A549 (cell line): ENCODE measurements at regions not wholly inside any gene's neighbourhood (a gene's known extent, or its start where the extent isn't known, plus 50 kb on each side); places are given as distances from the start of the nearest gene placed in this dataset.
A peak's percentile ranks its signal among the peaks of the same experiment; 100 is the strongest.

Experiments
- ATAC-seq, 2 experiments: fragments of 200-7000 bp in 1 of 2; fragments of >200 bp in 1 of 2; cut with Nextera tagmentation in 1 of 2; cut with Tn5 transposase in 1 of 2; 3 replicates each; pipeline versions ENCODE4 v1.8.0 to v1.9.1; 2018 to 2020; ENCODE audit warnings: mild to moderate bottlenecking in 1 of 2, moderate library complexity in 1 of 2
- CTCF ChIA-PET: fragments of 300-600 bp; sonication (Branson Sonifier 250); formaldehyde crosslinking; extraction: SDS; loops from one replicate; lab custom pipeline; 2021; ENCODE audit warnings: antibody characterized with exemption, inconsistent platforms; lab: Yijun Ruan, JAX
- POLR2A ChIA-PET: fragments of 350-600 bp; formaldehyde crosslinking; extraction: SDS; loops from one replicate; lab custom pipeline; 2021; ENCODE audit warnings: antibody characterized with exemption, inconsistent platforms; lab: Yijun Ruan, JAX
- DNase-seq, 2 experiments: peaks; one replicate each; pipeline versions ENCODE4 v3.0.0 to v3.0.0-alpha.2; 2011 to 2016; ENCODE audit warnings: low read depth in 1 of 2, low spot score in 1 of 2
- FAIRE-seq: peaks from 2 replicates; lab custom pipeline; 2011; peaks lifted over from hg19 to GRCh38; lab: Jason Lieb, UNC
- H3K27ac ChIP-seq, 2 experiments: fragments of >200 bp; sonication (Bioruptor Twin); formaldehyde crosslinking; 3 replicates each; pipeline ENCODE4 v1.5.1; 2016 to 2017
- H3K4me1 ChIP-seq: fragments of >200 bp; sonication (Bioruptor Twin); formaldehyde crosslinking; 3 replicates; pipeline ENCODE4 v1.6.1; 2016
- H3K4me2 ChIP-seq: fragments of >200 bp; sonication (Bioruptor Twin); formaldehyde crosslinking; 3 replicates; pipeline ENCODE4 v1.6.1; 2016
- H3K4me3 ChIP-seq: fragments of >200 bp; sonication (Bioruptor Twin); formaldehyde crosslinking; 3 replicates; pipeline ENCODE4 v1.5.1; 2016
- H3K9me3 ChIP-seq: fragments of >200 bp; sonication (Bioruptor Twin); formaldehyde crosslinking; 3 replicates; pipeline ENCODE4 v1.6.1; 2016
- CBX8 ChIP-seq: fragments of 200-600 bp; sonication (generic); IDR thresholded peaks from 2 replicates; pipeline ENCODE4 v1.6.1; 2016
- CEBPB ChIP-seq, 2 experiments: fragments of >200 bp in 1 of 2; sonication (Bioruptor Twin) in 1 of 2; formaldehyde crosslinking in 1 of 2; IDR thresholded peaks; 2 replicates each; pipeline ENCODE4 v1.6.1; 2012 to 2016
- EHF ChIP-seq: fragments of 250-450 bp; sonication (Bioruptor Pico); IDR thresholded peaks from 2 replicates; pipeline ENCODE4 v1.5.0; 2020; ENCODE audit warnings: mild to moderate bottlenecking
- ESRRA ChIP-seq: fragments of 150-350 bp; IDR thresholded peaks from 2 replicates; pipeline ENCODE4 v1.6.1; 2014; ENCODE audit warnings: mild to moderate bottlenecking, low read length, borderline replicate concordance
- FOSB ChIP-seq: fragments of 250-450 bp; sonication (Bioruptor Pico); IDR thresholded peaks from 2 replicates; pipeline ENCODE4 v1.5.0; 2020; ENCODE audit warnings: mild to moderate bottlenecking, moderate library complexity
- GATA3 ChIP-seq: IDR thresholded peaks from 2 replicates; pipeline ENCODE4 v1.6.1; 2012; ENCODE audit warnings: borderline replicate concordance
- HES2 ChIP-seq: fragments of >200 bp; sonication (Bioruptor Twin); formaldehyde crosslinking; IDR thresholded peaks from 2 replicates; pipeline ENCODE4 v1.6.1; 2016
- HOXA7 ChIP-seq: fragments of 250-450 bp; sonication (Bioruptor Pico); IDR thresholded peaks from 2 replicates; pipeline ENCODE4 v1.5.0; 2020; ENCODE audit warnings: mild to moderate bottlenecking, moderate library complexity
- HOXB5 ChIP-seq: fragments of 250-450 bp; sonication (Bioruptor Pico); IDR thresholded peaks from 2 replicates; pipeline ENCODE4 v1.5.0; 2020; ENCODE audit warnings: mild to moderate bottlenecking, moderate library complexity
- JUN ChIP-seq, 2 experiments: fragments of >200 bp; sonication (Bioruptor Twin); formaldehyde crosslinking; IDR thresholded peaks; 2 replicates in 1 of 2; 3 replicates in 1 of 2; pipeline ENCODE4 v1.6.1; 2016 to 2017
- JUNB ChIP-seq: fragments of >200 bp; sonication (Bioruptor Twin); formaldehyde crosslinking; IDR thresholded peaks from 2 replicates; pipeline ENCODE4 v1.6.1; 2016
- MAFK ChIP-seq: fragments of 450-650 bp; IDR thresholded peaks from 2 replicates; pipeline ENCODE4 v1.6.1; 2014; ENCODE audit not compliant: partially characterized antibody
- MAX ChIP-seq: IDR thresholded peaks from 2 replicates; pipeline ENCODE4 v1.6.1; 2012
- NR3C1 ChIP-seq: fragments of >200 bp; sonication (Bioruptor Twin); formaldehyde crosslinking; IDR thresholded peaks from 3 replicates; pipeline ENCODE4 v1.6.1; 2017
- POLR2A ChIP-seq: IDR thresholded peaks from 2 replicates; pipeline ENCODE4 v1.6.1; 2012; ENCODE audit warnings: mild to moderate bottlenecking, low read length
- POLR2AphosphoS2 ChIP-seq: conservative IDR thresholded peaks from 2 replicates; pipeline ENCODE4 v1.6.1; 2012; ENCODE audit warnings: low read length, improper control_type of control experiment, inconsistent platforms
- RCOR1 ChIP-seq: fragments of 150-350 bp; IDR thresholded peaks from 2 replicates; pipeline ENCODE4 v1.6.1; 2014; ENCODE audit warnings: antibody characterized with exemption, low read length, low read depth
- RFX5 ChIP-seq: fragments of 450-650 bp; IDR thresholded peaks from 2 replicates; pipeline ENCODE4 v1.7.1; 2014; ENCODE audit warnings: antibody characterized with exemption, mild to moderate bottlenecking, moderate library complexity
- RNF2 ChIP-seq: fragments of 200-600 bp; sonication (generic); IDR thresholded peaks from 2 replicates; pipeline ENCODE4 v1.6.1; 2016; ENCODE audit warnings: low read depth, mild to moderate bottlenecking, antibody characterized with exemption, moderate library complexity, borderline replicate concordance
- TP53 ChIP-seq: fragments of 250-450 bp; sonication (Bioruptor Pico); IDR thresholded peaks from 2 replicates; pipeline ENCODE4 v1.5.0; 2021; ENCODE audit warnings: mild to moderate bottlenecking, moderate library complexity
- ZC3H11A ChIP-seq: fragments of 450-650 bp; IDR thresholded peaks from 2 replicates; pipeline ENCODE4 v1.6.1; 2014; ENCODE audit warnings: antibody characterized with exemption, mild to moderate bottlenecking
- ZSCAN20 ChIP-seq: fragments of 250-450 bp; sonication (Bioruptor Pico); IDR thresholded peaks from 2 replicates; pipeline ENCODE4 v1.8.0; 2022; ENCODE audit warnings: mild to moderate bottlenecking, moderate library complexity
- WGBS: methylation state at CpG from one replicate; pipeline ENCODE4 v1.1.6; 2017; ENCODE audit errors: missing lambda C conversion rate; 5-methylcytosine and 5-hydroxymethylcytosine counted together
- TF ChIP-seq, protein P1 (sequence below): fragments of 150-350 bp; IDR thresholded peaks from 2 replicates; pipeline ENCODE4 v1.6.1; 2014; ENCODE audit warnings: low read depth, mild to moderate bottlenecking, low read length

- CTCF ChIA-PET, result no interaction called here
- no peak for TF ChIP-seq ZC3H11A
- TF ChIP-seq CEBPB (IDR thresholded peaks at IDR 0.05), result no peak
- no peak for TF ChIP-seq ESRRA
- no peak for TF ChIP-seq JUN (IDR thresholded peaks at IDR 0.05)
- TF ChIP-seq GATA3, result no peak
- TF ChIP-seq CBX8, result no peak
- TF ChIP-seq, all 56 proteins: peak for 0
Measured at GRCh38 chr5:100270023-100270771, 265.0 kb upstream of the FAM174A start.

DNA sequence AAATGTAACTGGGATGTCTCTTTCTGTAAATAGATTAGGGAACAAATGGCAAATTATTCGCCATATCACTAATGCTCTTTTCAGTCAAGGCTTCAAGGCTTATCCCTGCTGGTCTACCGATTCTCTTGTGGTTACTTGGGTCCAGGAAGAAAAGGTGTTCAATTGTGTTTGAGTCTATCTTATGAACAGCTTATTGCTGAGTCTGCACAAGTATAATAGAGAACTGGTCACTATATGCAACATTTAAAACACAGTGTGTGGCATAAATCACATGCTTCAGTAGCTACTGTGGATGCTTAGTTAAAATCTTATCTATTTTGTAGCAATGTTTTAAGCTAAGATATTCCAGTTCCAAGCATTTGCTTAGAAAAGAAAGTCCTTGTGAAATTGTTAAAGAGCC, 274.2 kb upstream of the FAM174A start:
- CTCF ChIA-PET, result no interaction called here

More at GRCh38 chr5:100270023-100270771, 265.0 kb upstream of the FAM174A start:
- ATAC-seq (no peak), FAIRE-seq (no peak), DNase-seq (no peak)
- 5% methylated on average over 7 of the region's 7 CpGs for WGBS
- no peak overlapping the region for H3K27ac ChIP-seq
- no peaks in the 10 kb centered on the region for H3K9me3 ChIP-seq
- peak overlapping the region; percentile 48; the same call in 2 of the 3 replicates for H3K4me2 ChIP-seq
- POLR2A ChIA-PET, result no interaction called here
- H3K4me1 ChIP-seq, result no peaks in the 10 kb centered on the region
- no peak overlapping the region for H3K4me3 ChIP-seq

GRCh38 chr5:100252944-100253343, 282.2 kb upstream of the FAM174A start:
- no peak for TF ChIP-seq HOXB5 (CRISPR knock-in tag)
- no peak for TF ChIP-seq RFX5
- TF ChIP-seq NR3C1, result no peak
- TF ChIP-seq ESRRA, result no peak
- no peak for TF ChIP-seq GATA3
- no peak for TF ChIP-seq TP53
- TF ChIP-seq EHF (CRISPR knock-in tag), result no peak
- no peak for TF ChIP-seq MAX
- TF ChIP-seq RCOR1, result no peak
- no peak for TF ChIP-seq RNF2
- no peak for TF ChIP-seq ZSCAN20 (CRISPR knock-in tag)
- TF ChIP-seq, protein P1, sequence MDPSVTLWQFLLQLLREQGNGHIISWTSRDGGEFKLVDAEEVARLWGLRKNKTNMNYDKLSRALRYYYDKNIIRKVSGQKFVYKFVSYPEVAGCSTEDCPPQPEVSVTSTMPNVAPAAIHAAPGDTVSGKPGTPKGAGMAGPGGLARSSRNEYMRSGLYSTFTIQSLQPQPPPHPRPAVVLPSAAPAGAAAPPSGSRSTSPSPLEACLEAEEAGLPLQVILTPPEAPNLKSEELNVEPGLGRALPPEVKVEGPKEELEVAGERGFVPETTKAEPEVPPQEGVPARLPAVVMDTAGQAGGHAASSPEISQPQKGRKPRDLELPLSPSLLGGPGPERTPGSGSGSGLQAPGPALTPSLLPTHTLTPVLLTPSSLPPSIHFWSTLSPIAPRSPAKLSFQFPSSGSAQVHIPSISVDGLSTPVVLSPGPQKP, result no peak
- POLR2A ChIA-PET, result no interaction called here

More for the DNA sequence above, 274.2 kb upstream of the FAM174A start:
- WGBS, result 10% methylated on average over 2 of the region's 2 CpGs
- H3K4me2 ChIP-seq, result no peak overlapping the region
- no peaks in the 10 kb centered on the region for H3K4me1 ChIP-seq
- no peak for ATAC-seq
- no peak for DNase-seq
- FAIRE-seq, result no peak
- no peak overlapping the region for H3K27ac ChIP-seq
- no peak for TF ChIP-seq POLR2AphosphoS2
- no peak for TF ChIP-seq TP53
- peak; percentile 75 for TF ChIP-seq MAFK
- TF ChIP-seq JUNB, result no peak
- TF ChIP-seq, all 56 proteins: peak for 1
- POLR2A ChIA-PET, result no interaction called here
- H3K4me3 ChIP-seq, result no peak overlapping the region
- H3K9me3 ChIP-seq, result no peaks in the 10 kb centered on the region

DNA sequence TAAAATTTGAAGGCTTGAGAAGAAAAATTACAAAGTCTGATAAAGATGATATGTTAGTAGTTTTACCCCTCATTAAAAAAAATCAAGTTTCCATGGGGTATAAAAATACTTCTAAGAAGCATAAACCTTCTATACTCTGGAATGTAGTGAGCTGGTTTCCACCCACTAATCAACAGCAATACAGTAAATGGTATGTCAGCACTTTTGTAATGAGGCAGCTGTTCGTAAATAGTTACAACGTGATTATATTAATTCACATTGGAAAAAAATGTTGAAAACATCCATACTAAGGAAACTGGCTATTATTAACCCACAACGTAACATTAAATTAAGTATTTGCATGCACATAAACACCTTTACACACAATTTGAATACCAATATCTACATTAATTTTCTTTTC, 283.1 kb upstream of the FAM174A start:
- H3K9me3 ChIP-seq, result no peaks in the 10 kb centered on the region
- TF ChIP-seq FOSB (CRISPR knock-in tag) (no peak), HOXA7 (CRISPR knock-in tag) (no peak), HES2 (no peak), RCOR1 (no peak), POLR2A (no peak), MAFK (peak; percentile 72)
- TF ChIP-seq, protein P1, result no peak
- DNase-seq (no peak), ATAC-seq (no peak), FAIRE-seq (no peak)
- H3K4me1 ChIP-seq, result no peaks in the 10 kb centered on the region
- ChIA-PET POLR2A (no interaction called here), CTCF (no interaction called here)
- WGBS, result 29% methylated on average over 3 of the region's 3 CpGs
- no peak overlapping the region for H3K4me3 ChIP-seq
- H3K4me2 ChIP-seq, result no peak overlapping the region
- H3K27ac ChIP-seq, result no peak overlapping the region

More at GRCh38 chr5:100252944-100253343, 282.2 kb upstream of the FAM174A start:
- no peaks in the 10 kb centered on the region for H3K4me1 ChIP-seq
- DNase-seq (no peak), FAIRE-seq (no peak), ATAC-seq (no peak)
- CTCF ChIA-PET, result no interaction called here
- no peak overlapping the region for H3K4me3 ChIP-seq
- H3K4me2 ChIP-seq, result no peak overlapping the region
- H3K9me3 ChIP-seq, result no peaks in the 10 kb centered on the region
- H3K27ac ChIP-seq, result no peak overlapping the region
